ENCODE measurements at regions not wholly inside any gene's neighbourhood (a gene's known extent, or its start where the extent isn't known, plus 50 kb on each side); places are given as distances from the start of the nearest gene placed in this dataset.

- TF ChIP-seq POLR2A (IDR thresholded peaks at IDR 0.05): no peak
- TF ChIP-seq POLR2AphosphoS5 (IDR thresholded peaks at IDR 0.05): no peak
- no peak for TF ChIP-seq EP300 (IDR thresholded peaks at IDR 0.05; ENCODE audit: low read depth)
- no peak for TF ChIP-seq CTCF (IDR thresholded peaks at IDR 0.05)
- H3K4me3 ChIP-seq: no peak overlapping the region
- DNase-seq: no peak
- in situ Hi-C loops (cut with MboI; ENCODE audit: low pct_ligation_motif_present in 1 of 4, low pct_unique_long_range_greater_than_20kb in 1 of 4, low sequenced_read_pairs in 3 of 4): no loop called here
- no peaks in the 10 kb centered on the region for H3K9me3 ChIP-seq
- intact Hi-C loops (cut with DNase I; ENCODE audit: low total_unique reads): no loop called here
- no peaks in the 10 kb centered on the region for H3K4me1 ChIP-seq
- H3K27ac ChIP-seq: no peak overlapping the region
- H3K36me3 ChIP-seq: no peaks in the 10 kb centered on the region
- H3K27me3 ChIP-seq: no peaks in the 10 kb centered on the region
Observed at GRCh38 chr16:60991886-60992285, 1044.4 kb downstream of the CDH8 start.

- intact Hi-C loops (cut with DNase I; ENCODE audit: low total_unique reads) (no loop called here), in situ Hi-C loops (cut with MboI; ENCODE audit: low pct_ligation_motif_present in 1 of 4, low pct_unique_long_range_greater_than_20kb in 1 of 4, low sequenced_read_pairs in 3 of 4) (no loop called here)
- Histone ChIP-seq H3K4me3 (no peak overlapping the region), H3K27ac (no peak overlapping the region), H3K27me3 (no peaks in the 10 kb centered on the region), H3K9me3 (no peaks in the 10 kb centered on the region), H3K36me3 (no peaks in the 10 kb centered on the region), H3K4me1 (no peaks in the 10 kb centered on the region)
- TF ChIP-seq EP300 (IDR thresholded peaks at IDR 0.05; ENCODE audit: low read depth): no peak
- TF ChIP-seq POLR2A (IDR thresholded peaks at IDR 0.05): no peak
- no peak for TF ChIP-seq POLR2AphosphoS5 (IDR thresholded peaks at IDR 0.05)
- no peak for TF ChIP-seq CTCF (IDR thresholded peaks at IDR 0.05)
- no peak for DNase-seq
- WGBS, 2 donors (ENCODE audit: low coverage in 1 of 2): 52 to 68% methylated on average over 5 of the region's 5 CpGs
Observed at GRCh38 chr16:60989592-60989991, 1046.6 kb downstream of the CDH8 start.

GRCh38 chr16:60979119-60979518 lies 1057.1 kb downstream of the CDH8 start:
- WGBS, 2 donors (ENCODE audit: low coverage in 1 of 2): 73% methylated on average over 2 of the region's 2 CpGs; no CpG with 5 or more reads in 1 of the 2 donors
- no peak overlapping the region for H3K4me3 ChIP-seq
- H3K27ac ChIP-seq: no peak overlapping the region
- H3K4me1 ChIP-seq: no peaks in the 10 kb centered on the region
- in situ Hi-C loops (cut with MboI; ENCODE audit: low pct_ligation_motif_present in 1 of 4, low pct_unique_long_range_greater_than_20kb in 1 of 4, low sequenced_read_pairs in 3 of 4): no loop called here
- no peaks in the 10 kb centered on the region for H3K36me3 ChIP-seq
- DNase-seq: no peak
- no peaks in the 10 kb centered on the region for H3K27me3 ChIP-seq
- intact Hi-C loops (cut with DNase I; ENCODE audit: low total_unique reads): no loop called here
- peaks cover 0 to 3% of the 10 kb centered on the region in 2 donors for H3K9me3 ChIP-seq
- TF ChIP-seq POLR2A (IDR thresholded peaks at IDR 0.05): no peak
- TF ChIP-seq EP300 (IDR thresholded peaks at IDR 0.05; ENCODE audit: low read depth): no peak
- TF ChIP-seq CTCF (IDR thresholded peaks at IDR 0.05): no peak
- no peak for TF ChIP-seq POLR2AphosphoS5 (IDR thresholded peaks at IDR 0.05)

GRCh38 chr16:60949800-60950199 lies 1086.4 kb downstream of the CDH8 start:
- Histone ChIP-seq H3K4me3 (no peak overlapping the region), H3K4me1 (no peaks in the 10 kb centered on the region), H3K36me3 (no peaks in the 10 kb centered on the region), H3K27me3 (no peaks in the 10 kb centered on the region), H3K9me3 (no peaks in the 10 kb centered on the region), H3K27ac (no peak overlapping the region)
- DNase-seq: no peak
- in situ Hi-C loops (cut with MboI; ENCODE audit: low pct_ligation_motif_present in 1 of 4, low pct_unique_long_range_greater_than_20kb in 1 of 4, low sequenced_read_pairs in 3 of 4) (no loop called here), intact Hi-C loops (cut with DNase I; ENCODE audit: low total_unique reads) (no loop called here)
- 56 to 65% methylated on average over 3 to 5 of the region's 5 CpGs for WGBS, 2 donors (ENCODE audit: low coverage in 1 of 2)
- TF ChIP-seq POLR2A (IDR thresholded peaks at IDR 0.05): no peak
- TF ChIP-seq EP300 (IDR thresholded peaks at IDR 0.05; ENCODE audit: low read depth): no peak
- no peak for TF ChIP-seq CTCF (IDR thresholded peaks at IDR 0.05)
- no peak for TF ChIP-seq POLR2AphosphoS5 (IDR thresholded peaks at IDR 0.05)
